ENCODE measurements at regions not wholly inside any gene's neighbourhood (a gene's known extent, or its start where the extent isn't known, plus 50 kb on each side); places are given as distances from the start of the nearest gene placed in this dataset.

DNA sequence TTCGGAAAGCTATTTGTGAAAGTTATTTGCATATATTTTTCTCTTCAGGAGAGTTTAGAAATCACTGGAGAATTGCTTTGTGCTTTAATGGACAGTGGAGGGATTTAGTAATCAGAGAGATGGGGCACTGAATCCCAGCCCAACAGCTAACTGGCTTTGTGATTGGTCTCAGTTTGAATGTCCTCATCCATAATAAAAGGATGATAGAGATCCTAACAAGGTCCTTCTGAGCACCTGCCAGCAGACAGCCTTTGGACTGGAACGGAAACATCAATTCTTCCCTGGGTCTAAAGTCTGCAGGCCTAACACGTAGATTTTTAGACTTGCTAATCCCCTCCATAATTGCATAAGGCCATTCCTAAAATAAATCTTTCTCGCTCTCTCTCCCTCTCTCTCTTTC, 112.0 kb upstream of the ADAMTS5 start:
- Histone ChIP-seq H3K36me3 (no peaks in the 10 kb centered on the region), H3K4me3 (no peak overlapping the region), H3K27me3 (no peaks in the 10 kb centered on the region), H3K4me1 (peaks cover 0 to 5% of the 10 kb centered on the region in 2 donors), H3K27ac (peak overlapping the region in 1 of 2 donors; percentile 45), H3K9me3 (no peaks in the 10 kb centered on the region)
- no peak for DNase-seq
- intact Hi-C loops (cut with DNase I; ENCODE audit: low total_unique reads), result no loop called here
- no peak for TF ChIP-seq POLR2A (IDR thresholded peaks at IDR 0.05)
- TF ChIP-seq, protein P1, sequence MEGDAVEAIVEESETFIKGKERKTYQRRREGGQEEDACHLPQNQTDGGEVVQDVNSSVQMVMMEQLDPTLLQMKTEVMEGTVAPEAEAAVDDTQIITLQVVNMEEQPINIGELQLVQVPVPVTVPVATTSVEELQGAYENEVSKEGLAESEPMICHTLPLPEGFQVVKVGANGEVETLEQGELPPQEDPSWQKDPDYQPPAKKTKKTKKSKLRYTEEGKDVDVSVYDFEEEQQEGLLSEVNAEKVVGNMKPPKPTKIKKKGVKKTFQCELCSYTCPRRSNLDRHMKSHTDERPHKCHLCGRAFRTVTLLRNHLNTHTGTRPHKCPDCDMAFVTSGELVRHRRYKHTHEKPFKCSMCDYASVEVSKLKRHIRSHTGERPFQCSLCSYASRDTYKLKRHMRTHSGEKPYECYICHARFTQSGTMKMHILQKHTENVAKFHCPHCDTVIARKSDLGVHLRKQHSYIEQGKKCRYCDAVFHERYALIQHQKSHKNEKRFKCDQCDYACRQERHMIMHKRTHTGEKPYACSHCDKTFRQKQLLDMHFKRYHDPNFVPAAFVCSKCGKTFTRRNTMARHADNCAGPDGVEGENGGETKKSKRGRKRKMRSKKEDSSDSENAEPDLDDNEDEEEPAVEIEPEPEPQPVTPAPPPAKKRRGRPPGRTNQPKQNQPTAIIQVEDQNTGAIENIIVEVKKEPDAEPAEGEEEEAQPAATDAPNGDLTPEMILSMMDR (IDR thresholded peaks at IDR 0.05), result no peak

DNA sequence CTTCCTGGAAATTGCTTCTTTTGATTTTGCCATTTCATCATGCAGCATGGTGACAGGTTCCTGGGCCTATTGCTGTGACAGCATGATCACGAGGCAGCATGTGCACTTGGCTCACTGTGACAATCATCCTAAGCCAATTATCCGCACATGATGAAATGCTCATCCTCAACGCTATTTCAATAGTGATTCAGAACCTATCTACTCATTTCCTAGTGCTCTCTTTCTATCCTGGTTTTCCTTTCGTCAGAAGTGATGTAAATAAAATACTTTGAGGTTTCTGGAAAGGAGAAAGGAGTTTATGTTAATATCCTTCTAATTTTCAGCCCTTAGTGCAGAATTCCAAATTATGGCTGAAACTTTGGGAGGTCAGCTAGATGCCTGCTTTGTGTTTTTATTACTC, 110.6 kb upstream of the ADAMTS5 start:
- no peaks in the 10 kb centered on the region for H3K27me3 ChIP-seq
- H3K9me3 ChIP-seq, result no peaks in the 10 kb centered on the region
- TF ChIP-seq POLR2A (IDR thresholded peaks at IDR 0.05), result no peak
- TF ChIP-seq, protein P1 (IDR thresholded peaks at IDR 0.05), result no peak

DNA sequence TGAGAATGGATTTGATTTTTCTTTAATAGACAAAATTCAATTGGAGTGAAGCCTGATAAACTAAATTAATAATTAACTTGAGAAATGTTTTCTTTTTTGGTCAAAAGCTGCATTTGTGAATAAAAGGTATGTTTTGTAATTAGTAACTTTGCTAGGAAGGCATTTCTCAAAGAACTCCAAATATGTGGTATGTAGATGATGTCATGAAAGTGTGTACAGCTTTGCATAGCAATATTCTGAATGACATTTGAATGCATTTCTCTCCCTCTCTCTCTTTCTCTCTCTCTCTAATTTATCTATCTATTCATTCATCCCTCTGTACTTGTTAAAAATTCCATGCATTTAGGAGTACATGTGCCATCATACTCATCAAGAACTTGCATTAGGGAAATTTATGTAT, 109.1 kb upstream of the ADAMTS5 start:
- intact Hi-C loops (cut with DNase I; ENCODE audit: low total_unique reads), result no loop called here
- Histone ChIP-seq H3K4me3 (no peak overlapping the region), H3K36me3 (no peaks in the 10 kb centered on the region), H3K4me1 (peaks cover 0 to 5% of the 10 kb centered on the region in 2 donors), H3K9me3 (no peaks in the 10 kb centered on the region), H3K27ac (no peak overlapping the region), H3K27me3 (no peaks in the 10 kb centered on the region)
- no peak for DNase-seq
- TF ChIP-seq, protein P1 (IDR thresholded peaks at IDR 0.05), result no peak
- TF ChIP-seq POLR2A (IDR thresholded peaks at IDR 0.05), result no peak

More for the DNA sequence above, 110.6 kb upstream of the ADAMTS5 start:
- DNase-seq, result peak; percentile 20 to 34
- Histone ChIP-seq H3K36me3 (no peaks in the 10 kb centered on the region), H3K4me3 (no peak overlapping the region), H3K27ac (peak overlapping the region in 1 of 2 donors; percentile 45), H3K4me1 (peaks cover 0 to 5% of the 10 kb centered on the region in 2 donors)
- intact Hi-C loops (cut with DNase I; ENCODE audit: low total_unique reads), result no loop called here

DNA sequence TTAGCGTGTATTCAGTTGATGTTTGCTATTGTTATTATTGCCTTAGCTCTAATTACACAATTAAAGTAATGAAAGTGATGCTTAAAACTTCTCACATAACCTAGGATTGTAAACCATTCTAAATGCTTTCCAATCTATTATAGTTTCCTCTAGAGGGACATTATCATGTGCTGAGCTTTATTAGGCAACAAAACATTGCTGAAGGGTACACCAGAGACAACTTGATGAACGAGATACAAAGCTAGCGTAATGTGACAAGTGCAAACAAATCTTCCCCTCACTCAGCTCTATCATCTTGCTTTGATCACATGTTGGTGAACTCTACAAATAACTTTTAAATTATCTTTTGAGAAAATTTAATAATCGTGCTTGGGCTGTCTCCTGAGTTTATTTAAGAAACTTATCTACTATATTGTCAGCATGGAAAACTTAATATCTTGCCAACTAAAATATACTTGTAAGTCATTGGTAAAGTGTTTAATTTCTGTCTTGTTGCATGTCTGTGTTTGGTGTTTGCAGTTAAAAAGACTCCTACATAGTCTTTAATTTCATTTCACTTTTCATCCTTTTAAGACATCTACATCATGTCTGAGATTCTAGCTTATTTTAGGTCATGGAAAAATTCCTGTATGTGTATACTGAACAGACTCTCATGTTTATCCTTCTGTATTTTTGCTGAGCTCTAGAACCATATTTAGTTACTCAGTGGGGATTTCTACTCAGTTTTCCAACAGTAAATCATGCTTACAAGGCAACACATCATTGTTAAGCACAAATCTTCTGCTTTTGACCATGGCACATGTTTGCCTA, 104.2 kb upstream of the ADAMTS5 start:
- Histone ChIP-seq H3K36me3 (no peaks in the 10 kb centered on the region), H3K4me3 (no peak overlapping the region), H3K27me3 (no peaks in the 10 kb centered on the region), H3K9me3 (no peaks in the 10 kb centered on the region), H3K27ac (peak overlapping the region; percentile 68 to 82), H3K4me1 (peaks cover 0 to 5% of the 10 kb centered on the region in 2 donors)
- DNase-seq, result no peak
- intact Hi-C loops (cut with DNase I; ENCODE audit: low total_unique reads), result no loop called here
- no peak for TF ChIP-seq POLR2A (IDR thresholded peaks at IDR 0.05)
- TF ChIP-seq, protein P1 (IDR thresholded peaks at IDR 0.05), result peak in 1 of 4 experiments; percentile 24

DNA sequence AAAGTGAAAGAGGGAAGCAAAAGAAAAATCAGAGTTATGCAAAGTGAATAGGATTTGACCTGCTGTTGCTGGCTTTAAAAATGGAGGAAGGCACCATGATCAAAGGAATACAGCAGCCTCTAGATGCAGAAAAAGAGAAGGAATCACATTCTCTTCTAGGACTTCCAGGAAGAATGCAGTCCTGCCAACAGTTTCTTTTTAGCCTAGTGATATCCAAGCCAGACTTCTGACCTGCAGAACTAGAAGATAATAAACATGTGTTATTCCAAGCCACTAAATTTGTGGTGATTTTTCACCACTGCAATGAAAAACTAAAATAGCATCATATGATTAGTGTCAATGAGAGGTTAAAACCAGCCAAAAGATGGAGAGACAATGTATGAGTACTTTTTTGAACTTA, 101.9 kb upstream of the ADAMTS5 start:
- Histone ChIP-seq H3K4me3 (no peak overlapping the region), H3K27ac (peak overlapping the region; percentile 34 to 64), H3K9me3 (no peaks in the 10 kb centered on the region), H3K36me3 (no peaks in the 10 kb centered on the region), H3K4me1 (peaks cover 0 to 5% of the 10 kb centered on the region in 2 donors), H3K27me3 (no peaks in the 10 kb centered on the region)
- no peak for TF ChIP-seq POLR2A (IDR thresholded peaks at IDR 0.05)
- TF ChIP-seq, protein P1 (IDR thresholded peaks at IDR 0.05), result no peak
- intact Hi-C loops (cut with DNase I; ENCODE audit: low total_unique reads), result no loop called here
- no peak for DNase-seq

Measured in uterus (tissue), 3 donors.